GM18498 (cell line): ENCODE measurements at regions not wholly inside any gene's neighbourhood (a gene's known extent, or its start where the extent isn't known, plus 50 kb on each side); places are given as distances from the start of the nearest gene placed in this dataset.

Experiments used
- ATAC-seq: cut with Tn5 transposase; IDR thresholded peaks from one replicate; pipeline ENCODE4 v1.9.1; 2021; ENCODE audit warnings: mild to moderate bottlenecking, moderate library complexity; ENCODE audit not compliant: unreplicated experiment

GRCh38 chr5:87954121-87954520, 314.5 kb downstream of the TMEM161B start:
- no peak for ATAC-seq

- no peak for ATAC-seq
Measured at GRCh38 chr5:87951661-87952060, 317.0 kb downstream of the TMEM161B start.

- ATAC-seq, result no peak
Measured at GRCh38 chr5:87949676-87950631, 318.7 kb downstream of the TMEM161B start.

GRCh38 chr5:87948486-87948885, 320.2 kb downstream of the TMEM161B start:
- ATAC-seq, result no peak

- no peak for ATAC-seq
Measured at GRCh38 chr5:87946271-87946670, 322.4 kb downstream of the TMEM161B start.

GRCh38 chr5:87945286-87945650, 323.4 kb downstream of the TMEM161B start:
- no peak for ATAC-seq

GRCh38 chr5:87944553-87945285, 323.9 kb downstream of the TMEM161B start:
- no peak for ATAC-seq

GRCh38 chr5:87940775-87941174, 327.9 kb downstream of the TMEM161B start:
- ATAC-seq, result no peak

- ATAC-seq, result no peak
Measured at GRCh38 chr5:87936667-87937066, 332.0 kb downstream of the TMEM161B start.

- ATAC-seq, result no peak
Measured at GRCh38 chr5:87924436-87924835, 344.2 kb downstream of the TMEM161B start.

GRCh38 chr5:87916320-87916719, 352.3 kb downstream of the TMEM161B start:
- ATAC-seq, result no peak

- ATAC-seq, result no peak
Measured at GRCh38 chr5:87912419-87912818, 356.2 kb downstream of the TMEM161B start.

- ATAC-seq, result no peak
Measured at GRCh38 chr5:87909382-87909781, 359.3 kb downstream of the TMEM161B start.

- no peak for ATAC-seq
Measured at GRCh38 chr5:87906962-87907361, 361.7 kb downstream of the TMEM161B start.

GRCh38 chr5:87900419-87900818, 368.2 kb downstream of the TMEM161B start:
- ATAC-seq, result no peak

GRCh38 chr5:87899721-87900131, 368.9 kb downstream of the TMEM161B start:
- ATAC-seq, result no peak

- ATAC-seq, result no peak
Measured at GRCh38 chr5:87899208-87899661, 369.4 kb downstream of the TMEM161B start.

- ATAC-seq, result no peak
Measured at GRCh38 chr5:87898574-87898973, 370.1 kb downstream of the TMEM161B start.

GRCh38 chr5:87888139-87888538, 380.5 kb downstream of the TMEM161B start:
- no peak for ATAC-seq

GRCh38 chr5:87887247-87887646, 381.4 kb downstream of the TMEM161B start:
- ATAC-seq, result no peak

- no peak for ATAC-seq
Measured at GRCh38 chr5:87886164-87886563, 382.5 kb downstream of the TMEM161B start.

GRCh38 chr5:87885758-87886157, 382.9 kb downstream of the TMEM161B start:
- ATAC-seq, result no peak
